HAP-1 (cell line): ENCODE measurements at regions not wholly inside any gene's neighbourhood (a gene's known extent, or its start where the extent isn't known, plus 50 kb on each side); places are given as distances from the start of the nearest gene placed in this dataset.

Experiments used
- DNase-seq, 2 experiments: peaks; one replicate each; pipeline ENCODE4 v3.0.0-alpha.2; 2016 to 2020; ENCODE audit warnings: low spot score in 2 of 2
- H3K27me3 ChIP-seq: fragments of 250-450 bp; sonication (Bioruptor Pico); 2 replicates; pipeline ENCODE4 v1.5.1; 2020; ENCODE audit warnings: low read depth, mild to moderate bottlenecking, moderate library complexity
- H3K36me3 ChIP-seq: fragments of 250-450 bp; sonication (Bioruptor Pico); replicated peaks from 2 replicates; pipeline ENCODE4 v1.5.1; 2020; ENCODE audit warnings: mild to moderate bottlenecking
- H3K4me1 ChIP-seq: fragments of 250-450 bp; sonication (Bioruptor Pico); 2 replicates; pipeline ENCODE4 v1.5.1; 2020; ENCODE audit warnings: mild to moderate bottlenecking
- H3K4me3 ChIP-seq: fragments of 250-450 bp; sonication (Bioruptor Pico); 2 replicates; pipeline ENCODE4 v1.5.1; 2020; ENCODE audit warnings: mild to moderate bottlenecking, moderate library complexity
- H3K9me3 ChIP-seq: fragments of 250-450 bp; sonication (Bioruptor Pico); 2 replicates; pipeline ENCODE4 v1.5.1; 2020; ENCODE audit warnings: mild to moderate bottlenecking, moderate library complexity
- in situ Hi-C: fragments of 300-500 bp; cut with MboI; formaldehyde crosslinking; loops from 3 replicates; pipeline ENCODE4 v1.14.3; 2020; ENCODE audit warnings: low sequenced_read_pairs, inconsistent platforms, mixed read lengths

- H3K9me3 ChIP-seq = no peaks in the 10 kb centered on the region
- no peaks in the 10 kb centered on the region for H3K27me3 ChIP-seq
- no peaks in the 10 kb centered on the region for H3K4me1 ChIP-seq
- in situ Hi-C loops = no loop called here
- no peak overlapping the region for H3K4me3 ChIP-seq
- DNase-seq = no peak
- no peaks in the 10 kb centered on the region for H3K36me3 ChIP-seq
Observed at GRCh38 chr15:46331546-46331945, 696.7 kb downstream of the SQOR start.

GRCh38 chr15:46343196-46343935 is 708.5 kb downstream of the SQOR start:
- no peaks in the 10 kb centered on the region for H3K36me3 ChIP-seq
- no peaks in the 10 kb centered on the region for H3K9me3 ChIP-seq
- H3K4me3 ChIP-seq = no peak overlapping the region
- H3K4me1 ChIP-seq = no peaks in the 10 kb centered on the region
- H3K27me3 ChIP-seq = no peaks in the 10 kb centered on the region
- in situ Hi-C loops = no loop called here
- DNase-seq = no peak

- Histone ChIP-seq H3K27me3 (no peaks in the 10 kb centered on the region), H3K4me3 (no peak overlapping the region), H3K36me3 (no peaks in the 10 kb centered on the region), H3K9me3 (no peaks in the 10 kb centered on the region), H3K4me1 (no peaks in the 10 kb centered on the region)
- DNase-seq = no peak
- in situ Hi-C loops = no loop called here
Observed at GRCh38 chr15:46344115-46344724, 709.4 kb downstream of the SQOR start.

DNA sequence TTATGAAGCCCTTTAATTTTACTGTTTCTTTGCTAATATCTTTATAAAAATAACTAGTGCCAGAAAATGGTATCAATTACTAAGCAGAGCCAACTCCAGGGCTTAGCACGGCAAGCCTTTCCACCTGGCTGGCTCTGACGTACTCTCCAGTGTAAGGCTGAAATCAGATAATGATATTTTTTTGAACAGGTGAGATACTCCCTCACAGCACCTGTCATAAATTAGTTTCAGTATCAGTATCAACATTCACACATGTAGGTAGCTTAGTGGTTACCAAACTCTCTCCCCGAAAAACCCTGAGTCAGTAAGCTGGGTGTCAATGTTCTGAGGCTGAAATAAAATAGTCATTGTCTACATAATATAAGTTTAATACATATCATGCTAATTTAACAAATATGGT is 710.1 kb downstream of the SQOR start:
- no peaks in the 10 kb centered on the region for H3K9me3 ChIP-seq
- in situ Hi-C loops = no loop called here
- no peaks in the 10 kb centered on the region for H3K4me1 ChIP-seq
- H3K27me3 ChIP-seq = no peaks in the 10 kb centered on the region
- H3K36me3 ChIP-seq = no peaks in the 10 kb centered on the region
- no peak for DNase-seq
- H3K4me3 ChIP-seq = no peak overlapping the region

DNA sequence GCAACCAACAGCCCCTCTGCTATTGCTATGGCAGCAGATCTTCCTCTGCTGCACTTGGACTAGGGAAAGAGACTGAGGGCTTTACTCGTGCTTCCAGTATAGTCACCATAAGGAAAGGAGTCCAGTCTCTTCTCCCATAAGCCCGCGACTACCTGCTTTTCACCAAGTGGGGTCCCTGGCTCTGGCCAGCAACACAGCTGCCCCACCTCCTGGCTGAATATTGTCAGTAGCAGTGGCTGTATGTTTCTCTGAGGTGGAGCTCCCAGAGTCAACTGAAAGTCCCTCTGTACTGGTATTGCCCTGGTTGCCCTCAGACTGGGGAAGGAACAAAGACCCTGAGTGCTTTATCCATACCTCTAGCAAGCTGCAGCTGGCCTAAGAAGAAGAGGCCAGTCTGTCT is 719.6 kb downstream of the SQOR start:
- in situ Hi-C loops = no loop called here

GRCh38 chr15:46365572-46365971 is 730.7 kb downstream of the SQOR start:
- no peak for DNase-seq
- in situ Hi-C loops = no loop called here
- no peak overlapping the region for H3K4me3 ChIP-seq
- no peaks in the 10 kb centered on the region for H3K36me3 ChIP-seq
- H3K27me3 ChIP-seq = no peaks in the 10 kb centered on the region
- H3K4me1 ChIP-seq = no peaks in the 10 kb centered on the region
- no peaks in the 10 kb centered on the region for H3K9me3 ChIP-seq

More for the DNA sequence above, 719.6 kb downstream of the SQOR start:
- Histone ChIP-seq H3K27me3 (no peaks in the 10 kb centered on the region), H3K4me3 (no peak overlapping the region), H3K36me3 (no peaks in the 10 kb centered on the region), H3K9me3 (no peaks in the 10 kb centered on the region), H3K4me1 (no peaks in the 10 kb centered on the region)
- DNase-seq = no peak

GRCh38 chr15:46366360-46367007 is 731.7 kb downstream of the SQOR start:
- no peak for DNase-seq
- in situ Hi-C loops = no loop called here
- H3K4me3 ChIP-seq = no peak overlapping the region
- H3K27me3 ChIP-seq = no peaks in the 10 kb centered on the region
- no peaks in the 10 kb centered on the region for H3K4me1 ChIP-seq
- H3K9me3 ChIP-seq = no peaks in the 10 kb centered on the region
- H3K36me3 ChIP-seq = no peaks in the 10 kb centered on the region

DNA sequence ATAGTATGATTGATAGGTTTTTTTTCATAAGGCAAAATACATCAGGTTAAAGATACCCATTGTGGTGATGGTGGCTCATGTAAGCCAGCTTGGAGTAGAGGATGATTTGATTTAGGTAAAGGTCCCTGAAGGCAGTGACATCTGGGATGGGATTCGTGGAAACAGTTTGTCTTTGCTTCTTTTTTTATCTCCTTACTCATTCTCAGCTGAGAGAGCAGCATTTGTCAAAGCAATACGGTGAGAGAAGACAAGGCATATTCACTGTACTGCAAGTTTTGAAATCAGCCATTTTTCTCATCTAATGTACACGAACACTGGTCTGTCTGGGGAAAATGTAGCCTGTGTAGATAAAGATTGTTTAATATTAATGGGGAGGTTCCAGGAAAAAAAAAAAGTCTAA is 749.1 kb downstream of the SQOR start:
- DNase-seq = no peak
- in situ Hi-C loops = no loop called here
- no peaks in the 10 kb centered on the region for H3K4me1 ChIP-seq
- no peaks in the 10 kb centered on the region for H3K9me3 ChIP-seq
- H3K36me3 ChIP-seq = no peaks in the 10 kb centered on the region
- H3K4me3 ChIP-seq = no peak overlapping the region
- H3K27me3 ChIP-seq = no peaks in the 10 kb centered on the region

GRCh38 chr15:46386356-46386755 is 751.5 kb downstream of the SQOR start:
- no peak for DNase-seq
- Histone ChIP-seq H3K27me3 (no peaks in the 10 kb centered on the region), H3K4me3 (no peak overlapping the region), H3K9me3 (no peaks in the 10 kb centered on the region), H3K4me1 (no peaks in the 10 kb centered on the region), H3K36me3 (no peaks in the 10 kb centered on the region)
- in situ Hi-C loops = no loop called here

- no peak for DNase-seq
- Histone ChIP-seq H3K4me3 (no peak overlapping the region), H3K36me3 (no peaks in the 10 kb centered on the region), H3K9me3 (no peaks in the 10 kb centered on the region), H3K27me3 (no peaks in the 10 kb centered on the region), H3K4me1 (no peaks in the 10 kb centered on the region)
- in situ Hi-C loops = no loop called here
Observed at GRCh38 chr15:46389739-46390138, 754.9 kb downstream of the SQOR start.

- H3K36me3 ChIP-seq = no peaks in the 10 kb centered on the region
- in situ Hi-C loops = no loop called here
Observed at GRCh38 chr15:46394463-46394862, 759.6 kb downstream of the SQOR start.

GRCh38 chr15:46408312-46408711 is 773.5 kb downstream of the SQOR start:
- H3K36me3 ChIP-seq = no peaks in the 10 kb centered on the region
- H3K9me3 ChIP-seq = 0 out of 2 replicates have a peak, but pooled peaks cover 3% of the 10 kb centered on the region
- H3K4me1 ChIP-seq = no peaks in the 10 kb centered on the region
- H3K27me3 ChIP-seq = no peaks in the 10 kb centered on the region
- no peak for DNase-seq
- H3K4me3 ChIP-seq = no peak overlapping the region
- in situ Hi-C loops = no loop called here

More at GRCh38 chr15:46394463-46394862, 759.6 kb downstream of the SQOR start:
- no peak for DNase-seq
- Histone ChIP-seq H3K9me3 (no peaks in the 10 kb centered on the region), H3K27me3 (no peaks in the 10 kb centered on the region), H3K4me3 (no peak overlapping the region), H3K4me1 (no peaks in the 10 kb centered on the region)

- Histone ChIP-seq H3K27me3 (no peaks in the 10 kb centered on the region), H3K4me1 (no peaks in the 10 kb centered on the region), H3K4me3 (no peak overlapping the region), H3K36me3 (no peaks in the 10 kb centered on the region), H3K9me3 (0 out of 2 replicates have a peak, but pooled peaks cover 3% of the 10 kb centered on the region)
- in situ Hi-C loops = no loop called here
- no peak for DNase-seq
Observed at GRCh38 chr15:46409841-46410301, 775.0 kb downstream of the SQOR start.

DNA sequence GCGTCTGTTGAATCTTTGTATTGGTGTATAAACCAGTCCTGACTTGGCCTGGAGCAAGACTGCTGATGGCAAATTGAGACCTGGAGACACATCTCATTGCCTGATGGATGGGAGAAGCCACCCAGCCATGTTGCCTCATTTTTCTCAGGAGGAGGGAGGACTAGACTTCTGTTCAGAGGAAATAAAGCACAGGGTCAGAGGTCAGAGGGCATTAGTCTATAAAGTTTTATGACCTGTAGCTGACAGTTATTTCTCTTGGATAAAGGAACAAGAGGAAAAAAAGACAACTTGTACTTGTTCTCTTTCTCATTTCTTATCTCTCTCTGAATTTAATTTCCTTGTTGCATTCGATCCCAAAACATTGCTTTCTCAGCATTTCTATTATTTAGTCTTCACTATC is 775.9 kb downstream of the SQOR start:
- H3K36me3 ChIP-seq = no peaks in the 10 kb centered on the region
- H3K4me3 ChIP-seq = no peak overlapping the region
- DNase-seq = no peak
- H3K4me1 ChIP-seq = no peaks in the 10 kb centered on the region
- 0 out of 2 replicates have a peak, but pooled peaks cover 3% of the 10 kb centered on the region for H3K9me3 ChIP-seq
- in situ Hi-C loops = no loop called here
- no peaks in the 10 kb centered on the region for H3K27me3 ChIP-seq
